GM12865 (cell line): ENCODE measurements at regions not wholly inside any gene's neighbourhood (a gene's known extent, or its start where the extent isn't known, plus 50 kb on each side); places are given as distances from the start of the nearest gene placed in this dataset.

Source experiments
- DNase-seq: peaks from one replicate; pipeline ENCODE4 v3.0.0; 2010; ENCODE audit warnings: low read depth
- H3K4me3 ChIP-seq: 2 replicates; pipeline ENCODE4 v1.5.1; 2011; ENCODE audit warnings: mild to moderate bottlenecking, low read depth, low read length, control low read depth
- CTCF ChIP-seq: IDR thresholded peaks from 2 replicates; pipeline ENCODE4 v1.5.1; 2011; ENCODE audit warnings: low read length, control low read depth, low read depth, inconsistent platforms; ENCODE audit not compliant: insufficient read depth; ENCODE audit errors: missing control alignments

- TF ChIP-seq CTCF = no peak
- DNase-seq = no peak
- no peak overlapping the region for H3K4me3 ChIP-seq
These were observed 107.1 kb downstream of the CDC42EP3 start for GRCh38 chr2:37564356-37564755.

- H3K4me3 ChIP-seq = no peak overlapping the region
- no peak for DNase-seq
- no peak for TF ChIP-seq CTCF
These were observed 104.9 kb downstream of the CDC42EP3 start for GRCh38 chr2:37566517-37566981.

- no peak for TF ChIP-seq CTCF
- no peak for DNase-seq
- H3K4me3 ChIP-seq = no peak overlapping the region
These were observed 102.9 kb downstream of the CDC42EP3 start for GRCh38 chr2:37568565-37568964.

- TF ChIP-seq CTCF = no peak
- DNase-seq = no peak
- H3K4me3 ChIP-seq = no peak overlapping the region
These were observed 102.2 kb downstream of the CDC42EP3 start for GRCh38 chr2:37569131-37569823.

GRCh38 chr2:37569986-37570679, 101.3 kb downstream of the CDC42EP3 start:
- no peak for TF ChIP-seq CTCF
- H3K4me3 ChIP-seq = no peak overlapping the region; the same call in 1 of the 2 replicates
- no peak for DNase-seq

- TF ChIP-seq CTCF = no peak
- DNase-seq = peak; percentile 97
- peak overlapping the region; percentile 32 for H3K4me3 ChIP-seq
These were observed 100.5 kb downstream of the CDC42EP3 start for GRCh38 chr2:37570773-37571586.
